GM10266 (cell line): ENCODE measurements at regions not wholly inside any gene's neighbourhood (a gene's known extent, or its start where the extent isn't known, plus 50 kb on each side); places are given as distances from the start of the nearest gene placed in this dataset.

ENCODE experiments used
- DNase-seq: peaks from one replicate; pipeline ENCODE4 v3.0.0; 2012; ENCODE audit errors: extremely low spot score
- CTCF ChIP-seq: IDR thresholded peaks from 2 replicates; pipeline ENCODE4 v1.5.1; 2012; ENCODE audit warnings: mild to moderate bottlenecking, low read depth; ENCODE audit not compliant: control insufficient read depth, insufficient read depth; ENCODE audit errors: missing control alignments

- no peak for TF ChIP-seq CTCF
- DNase-seq: no peak
These were observed 133.0 kb downstream of the ZDHHC21 start for GRCh38 chr9:14560194-14560593.

- DNase-seq: no peak
- no peak for TF ChIP-seq CTCF
These were observed 138.3 kb downstream of the ZDHHC21 start for GRCh38 chr9:14554886-14555285.

GRCh38 chr9:14547245-14548060 is 145.8 kb downstream of the ZDHHC21 start:
- TF ChIP-seq CTCF: no peak
- DNase-seq: no peak

- TF ChIP-seq CTCF: no peak
- no peak for DNase-seq
These were observed 146.5 kb downstream of the ZDHHC21 start for GRCh38 chr9:14546693-14547092.

- DNase-seq: no peak
- TF ChIP-seq CTCF: no peak
These were observed 151.2 kb downstream of the ZDHHC21 start for GRCh38 chr9:14542071-14542470.

GRCh38 chr9:14538526-14538925 is 154.7 kb downstream of the ZDHHC21 start:
- DNase-seq: no peak
- TF ChIP-seq CTCF: no peak

GRCh38 chr9:14535161-14535955 is 157.9 kb downstream of the ZDHHC21 start:
- DNase-seq: no peak
- TF ChIP-seq CTCF: no peak
